ENCODE measurements at regions not wholly inside any gene's neighbourhood (a gene's known extent, or its start where the extent isn't known, plus 50 kb on each side); places are given as distances from the start of the nearest gene placed in this dataset.
"Not testable (repeated sequence)": the region's sequence is repeated elsewhere in the genome, so short reads cannot be mapped to it uniquely, and the experiment has no call there.

- H3K4me1 Mint-ChIP-seq, result no peaks in the 10 kb centered on the region
- peaks cover 8 to 59% (median 30%) of the 10 kb centered on the region in 6 donors for H3K9me3 Mint-ChIP-seq
- no peaks in the 10 kb centered on the region for H3K36me3 Mint-ChIP-seq
- DNase-seq, result no peak
- H3K27me3 Mint-ChIP-seq (ENCODE audit: low read depth in 3 of 3), result peaks cover 0 to 6% (median 4%) of the 10 kb centered on the region in 3 donors
- no peak overlapping the region for H3K27ac Mint-ChIP-seq
- H3K4me3 Mint-ChIP-seq, result no peak overlapping the region
Observed at GRCh38 chr13:56173346-56173745, 967.4 kb upstream of the PRR20A start.

- no peak overlapping the region for H3K4me3 Mint-ChIP-seq
- no peak for DNase-seq
- H3K4me1 Mint-ChIP-seq, result no peaks in the 10 kb centered on the region
Observed at GRCh38 chr13:56182598-56182997, 958.1 kb upstream of the PRR20A start.

GRCh38 chr13:56187331-56187730, 953.4 kb upstream of the PRR20A start:
- Mint-ChIP-seq H3K4me1 (no peaks in the 10 kb centered on the region), H3K9me3 (peaks cover 7 to 34% (median 15%) of the 10 kb centered on the region in 6 donors), H3K4me3 (no peak overlapping the region), H3K36me3 (peaks cover 0 to 3% (median 0%) of the 10 kb centered on the region in 3 donors), H3K27me3 (ENCODE audit: low read depth in 3 of 3) (no peaks in the 10 kb centered on the region), H3K27ac (no peak overlapping the region)
- DNase-seq, result no peak

More at GRCh38 chr13:56182598-56182997, 958.1 kb upstream of the PRR20A start:
- Mint-ChIP-seq H3K27me3 (ENCODE audit: low read depth in 3 of 3) (no peaks in the 10 kb centered on the region), H3K36me3 (no peaks in the 10 kb centered on the region), H3K27ac (no peak overlapping the region), H3K9me3 (peaks cover 4 to 24% (median 21%) of the 10 kb centered on the region in 6 donors)

GRCh38 chr13:56188582-56188981, 952.1 kb upstream of the PRR20A start:
- not testable (repeated sequence) for H3K36me3 Mint-ChIP-seq; DNase-seq; H3K4me3 Mint-ChIP-seq; H3K27me3 Mint-ChIP-seq (ENCODE audit: low read depth in 3 of 3); H3K27ac Mint-ChIP-seq; H3K4me1 Mint-ChIP-seq
- H3K9me3 Mint-ChIP-seq, result peaks cover 7 to 35% (median 14%) of the 10 kb centered on the region in 6 donors

GRCh38 chr13:56189439-56189838, 951.3 kb upstream of the PRR20A start:
- no peak overlapping the region for H3K4me3 Mint-ChIP-seq
- H3K27me3 Mint-ChIP-seq (ENCODE audit: low read depth in 3 of 3), result no peaks in the 10 kb centered on the region
- peaks cover 0 to 3% (median 0%) of the 10 kb centered on the region in 3 donors for H3K36me3 Mint-ChIP-seq
- peaks cover 7 to 35% (median 14%) of the 10 kb centered on the region in 6 donors for H3K9me3 Mint-ChIP-seq
- H3K4me1 Mint-ChIP-seq, result no peaks in the 10 kb centered on the region
- H3K27ac Mint-ChIP-seq, result no peak overlapping the region
- DNase-seq, result no peak

GRCh38 chr13:56189978-56190377, 950.7 kb upstream of the PRR20A start:
- no peak overlapping the region for H3K4me3 Mint-ChIP-seq
- DNase-seq, result no peak
- no peaks in the 10 kb centered on the region for H3K27me3 Mint-ChIP-seq (ENCODE audit: low read depth in 3 of 3)
- H3K27ac Mint-ChIP-seq, result no peak overlapping the region
- H3K9me3 Mint-ChIP-seq, result peaks cover 7 to 38% (median 15%) of the 10 kb centered on the region in 6 donors
- H3K4me1 Mint-ChIP-seq, result no peaks in the 10 kb centered on the region
- H3K36me3 Mint-ChIP-seq, result peaks cover 0 to 3% (median 0%) of the 10 kb centered on the region in 3 donors

- no peaks in the 10 kb centered on the region for H3K4me1 Mint-ChIP-seq
- H3K36me3 Mint-ChIP-seq, result no peaks in the 10 kb centered on the region
- peaks cover 3 to 58% (median 24%) of the 10 kb centered on the region in 6 donors for H3K9me3 Mint-ChIP-seq
- no peaks in the 10 kb centered on the region for H3K27me3 Mint-ChIP-seq (ENCODE audit: low read depth in 3 of 3)
- no peak overlapping the region for H3K4me3 Mint-ChIP-seq
- H3K27ac Mint-ChIP-seq, result no peak overlapping the region
- no peak for DNase-seq
Observed at GRCh38 chr13:56198350-56198749, 942.4 kb upstream of the PRR20A start.

- Mint-ChIP-seq H3K9me3 (peaks cover 6 to 64% (median 23%) of the 10 kb centered on the region in 6 donors), H3K27ac (no peak overlapping the region), H3K36me3 (no peaks in the 10 kb centered on the region), H3K4me3 (no peak overlapping the region), H3K4me1 (no peaks in the 10 kb centered on the region), H3K27me3 (ENCODE audit: low read depth in 3 of 3) (no peaks in the 10 kb centered on the region)
- DNase-seq, result no peak
Observed at GRCh38 chr13:56201834-56202233, 938.9 kb upstream of the PRR20A start.

- Mint-ChIP-seq H3K36me3 (no peaks in the 10 kb centered on the region), H3K9me3 (peaks cover 19 to 72% (median 29%) of the 10 kb centered on the region in 6 donors), H3K27ac (no peak overlapping the region), H3K4me3 (no peak overlapping the region), H3K4me1 (no peaks in the 10 kb centered on the region), H3K27me3 (ENCODE audit: low read depth in 3 of 3) (no peaks in the 10 kb centered on the region)
- no peak for DNase-seq
Observed at GRCh38 chr13:56216221-56216620, 924.5 kb upstream of the PRR20A start.

GRCh38 chr13:56247692-56248091, 893.0 kb upstream of the PRR20A start:
- Mint-ChIP-seq H3K4me1 (no peaks in the 10 kb centered on the region), H3K4me3 (no peak overlapping the region), H3K9me3 (peaks cover 14 to 70% (median 61%) of the 10 kb centered on the region in 6 donors), H3K27ac (no peak overlapping the region), H3K27me3 (ENCODE audit: low read depth in 3 of 3) (peaks cover 0 to 2% (median 0%) of the 10 kb centered on the region in 3 donors), H3K36me3 (no peaks in the 10 kb centered on the region)
- DNase-seq, result no peak

- Mint-ChIP-seq H3K27ac (no peak overlapping the region), H3K4me3 (no peak overlapping the region), H3K27me3 (ENCODE audit: low read depth in 3 of 3) (no peaks in the 10 kb centered on the region), H3K36me3 (no peaks in the 10 kb centered on the region), H3K4me1 (no peaks in the 10 kb centered on the region), H3K9me3 (peaks cover 22 to 44% (median 34%) of the 10 kb centered on the region in 6 donors)
- DNase-seq, result no peak
Observed at GRCh38 chr13:56271686-56272085, 869.0 kb upstream of the PRR20A start.

GRCh38 chr13:56283262-56283828, 857.4 kb upstream of the PRR20A start:
- Mint-ChIP-seq H3K36me3 (no peaks in the 10 kb centered on the region), H3K9me3 (peaks cover 13 to 82% (median 48%) of the 10 kb centered on the region in 6 donors), H3K27ac (no peak overlapping the region), H3K4me3 (no peak overlapping the region), H3K27me3 (ENCODE audit: low read depth in 3 of 3) (no peaks in the 10 kb centered on the region), H3K4me1 (no peaks in the 10 kb centered on the region)
- DNase-seq, result no peak

GRCh38 chr13:56299650-56300049, 841.1 kb upstream of the PRR20A start:
- Mint-ChIP-seq H3K4me1 (no peaks in the 10 kb centered on the region), H3K27me3 (ENCODE audit: low read depth in 3 of 3) (no peaks in the 10 kb centered on the region)

GRCh38 chr13:56314765-56315164, 826.0 kb upstream of the PRR20A start:
- no peak overlapping the region for H3K4me3 Mint-ChIP-seq

More at GRCh38 chr13:56299650-56300049, 841.1 kb upstream of the PRR20A start:
- H3K9me3 Mint-ChIP-seq, result peaks cover 11 to 27% (median 21%) of the 10 kb centered on the region in 6 donors
- no peaks in the 10 kb centered on the region for H3K36me3 Mint-ChIP-seq
- H3K4me3 Mint-ChIP-seq, result no peak overlapping the region
- no peak overlapping the region for H3K27ac Mint-ChIP-seq
- DNase-seq, result no peak

GRCh38 chr13:56317841-56318240, 822.9 kb upstream of the PRR20A start:
- H3K9me3 Mint-ChIP-seq, result peaks cover 7 to 32% (median 19%) of the 10 kb centered on the region in 6 donors
- no peak overlapping the region for H3K4me3 Mint-ChIP-seq
- DNase-seq, result no peak
- no peaks in the 10 kb centered on the region for H3K27me3 Mint-ChIP-seq (ENCODE audit: low read depth in 3 of 3)
- no peak overlapping the region for H3K27ac Mint-ChIP-seq
- no peaks in the 10 kb centered on the region for H3K36me3 Mint-ChIP-seq
- no peaks in the 10 kb centered on the region for H3K4me1 Mint-ChIP-seq

More at GRCh38 chr13:56314765-56315164, 826.0 kb upstream of the PRR20A start:
- DNase-seq, result no peak
- H3K27me3 Mint-ChIP-seq (ENCODE audit: low read depth in 3 of 3), result no peaks in the 10 kb centered on the region
- no peak overlapping the region for H3K27ac Mint-ChIP-seq
- H3K9me3 Mint-ChIP-seq, result peaks cover 7 to 44% (median 17%) of the 10 kb centered on the region in 6 donors
- H3K36me3 Mint-ChIP-seq, result no peaks in the 10 kb centered on the region
- H3K4me1 Mint-ChIP-seq, result no peaks in the 10 kb centered on the region

Measured in immature natural killer cell (primary cell).